HepG2 (cell line): ENCODE measurements at regions not wholly inside any gene's neighbourhood (a gene's known extent, or its start where the extent isn't known, plus 50 kb on each side); places are given as distances from the start of the nearest gene placed in this dataset.

Experiments
- CEBPB ChIP-seq: IDR thresholded peaks from 2 replicates; pipeline ENCODE4 v1.6.1; 2011; ENCODE audit warnings: low read depth, low read length, improper control_type of control experiment, borderline replicate concordance
- FOXK1 ChIP-seq: sonication (generic); formaldehyde crosslinking; IDR thresholded peaks from 2 replicates; pipeline ENCODE4 v1.4.0; 2020; ENCODE audit warnings: low read depth, missing genetic modification reagents, borderline replicate concordance
- HDAC1 ChIP-seq: sonication (generic); formaldehyde crosslinking; IDR thresholded peaks from 2 replicates; pipeline ENCODE4 v1.5.1; 2020; ENCODE audit warnings: mild to moderate bottlenecking, missing genetic modification reagents
- KLF15 ChIP-seq: sonication (generic); formaldehyde crosslinking; IDR thresholded peaks from 2 replicates; pipeline ENCODE4 v1.8.1; 2023; ENCODE audit warnings: borderline replicate concordance, mild to moderate bottlenecking, inconsistent platforms, missing genetic modification reagents, mixed read lengths
- MTF2 ChIP-seq: sonication (generic); formaldehyde crosslinking; IDR thresholded peaks from 2 replicates; pipeline ENCODE4 v1.5.0; 2020; ENCODE audit warnings: missing genetic modification reagents, borderline replicate concordance
- REPIN1 ChIP-seq: sonication (generic); formaldehyde crosslinking; IDR thresholded peaks from 2 replicates; pipeline ENCODE4 v1.8.0; 2022; ENCODE audit warnings: missing genetic modification reagents, low read depth, mild to moderate bottlenecking, borderline replicate concordance
- SP2 ChIP-seq: sonication (generic); formaldehyde crosslinking; IDR thresholded peaks from 2 replicates; pipeline ENCODE4 v1.5.1; 2020; ENCODE audit warnings: mild to moderate bottlenecking, missing genetic modification reagents
- SRSF1 ChIP-seq: fragments of 200-400 bp; formaldehyde crosslinking; optimal IDR thresholded peaks from 2 replicates; pipeline ENCODE3; 2017; ENCODE audit warnings: mild to moderate bottlenecking, low read depth, low read length, moderate library complexity
- TARDBP ChIP-seq: sonication (generic); formaldehyde crosslinking; IDR thresholded peaks from 2 replicates; pipeline ENCODE4 v1.8.0; 2022; ENCODE audit warnings: mild to moderate bottlenecking, missing genetic modification reagents
- TBL1XR1 ChIP-seq: fragments of 150-350 bp; IDR thresholded peaks from 2 replicates; pipeline ENCODE4 v1.6.1; 2014; ENCODE audit warnings: borderline replicate concordance, low read length; ENCODE audit not compliant: partially characterized antibody
- TEAD2 ChIP-seq: sonication (generic); formaldehyde crosslinking; IDR thresholded peaks from 2 replicates; pipeline ENCODE4 v1.9.0; 2021; ENCODE audit warnings: missing genetic modification reagents
- ZNF557 ChIP-seq: sonication (generic); formaldehyde crosslinking; IDR thresholded peaks from 2 replicates; pipeline ENCODE4 v1.4.0; 2020; ENCODE audit warnings: missing genetic modification reagents
- ZNF883 ChIP-seq: sonication (generic); formaldehyde crosslinking; IDR thresholded peaks from 2 replicates; pipeline ENCODE4 v1.5.1; 2020; ENCODE audit warnings: mild to moderate bottlenecking, missing genetic modification reagents; ENCODE audit errors: not compliant biosample characterization
- ZZZ3 ChIP-seq: sonication (generic); formaldehyde crosslinking; IDR thresholded peaks from 2 replicates; pipeline ENCODE4 v1.4.0; 2020; ENCODE audit warnings: missing genetic modification reagents, mild to moderate bottlenecking, borderline replicate concordance
- TF ChIP-seq, protein P1 (sequence below): sonication (generic); formaldehyde crosslinking; IDR thresholded peaks from 2 replicates; pipeline ENCODE4 v1.4.0; 2020; ENCODE audit warnings: missing genetic modification reagents; ENCODE audit errors: not compliant biosample characterization
- TF ChIP-seq, protein P2 (sequence below): sonication (generic); formaldehyde crosslinking; IDR thresholded peaks from 2 replicates; pipeline ENCODE4 v1.5.1; 2020; ENCODE audit warnings: missing genetic modification reagents, mild to moderate bottlenecking, borderline replicate concordance
- TF ChIP-seq, protein P3 (sequence below): sonication (generic); formaldehyde crosslinking; IDR thresholded peaks from 2 replicates; pipeline ENCODE4 v1.5.0; 2020; ENCODE audit warnings: mild to moderate bottlenecking, missing genetic modification reagents
- TF ChIP-seq, protein P4 (sequence below): sonication (generic); formaldehyde crosslinking; IDR thresholded peaks from 2 replicates; pipeline ENCODE4 v1.4.0; 2020; ENCODE audit warnings: missing genetic modification reagents, borderline replicate concordance
- TF ChIP-seq, protein P5 (sequence below): sonication (generic); formaldehyde crosslinking; IDR thresholded peaks from 2 replicates; pipeline ENCODE4 v1.9.0; 2021; ENCODE audit warnings: missing genetic modification reagents, mild to moderate bottlenecking, borderline replicate concordance
- TF ChIP-seq, protein P6 (sequence below): sonication (generic); formaldehyde crosslinking; IDR thresholded peaks from 2 replicates; pipeline ENCODE4 v1.8.1; 2023; ENCODE audit warnings: mild to moderate bottlenecking, missing genetic modification reagents

DNA sequence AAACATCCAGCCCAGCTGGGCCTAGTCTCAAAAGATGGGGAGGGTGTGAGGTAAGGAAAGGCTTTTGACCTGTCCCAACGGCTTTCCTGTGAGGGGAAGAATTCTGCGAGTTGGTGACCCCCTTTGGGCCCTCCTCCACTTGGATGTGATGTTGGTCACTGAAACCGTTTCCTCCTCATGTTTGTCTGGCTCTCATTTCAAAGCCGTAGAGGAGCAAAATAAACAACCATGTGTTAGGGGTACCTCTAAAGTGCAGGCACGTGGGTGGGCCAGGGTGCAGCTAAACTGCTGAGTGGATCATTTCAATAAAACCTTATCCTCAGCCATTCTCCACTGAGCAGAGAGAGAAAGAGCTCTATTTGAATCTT is 84.3 kb upstream of the MELK start (continued):
- TF ChIP-seq, protein P1, sequence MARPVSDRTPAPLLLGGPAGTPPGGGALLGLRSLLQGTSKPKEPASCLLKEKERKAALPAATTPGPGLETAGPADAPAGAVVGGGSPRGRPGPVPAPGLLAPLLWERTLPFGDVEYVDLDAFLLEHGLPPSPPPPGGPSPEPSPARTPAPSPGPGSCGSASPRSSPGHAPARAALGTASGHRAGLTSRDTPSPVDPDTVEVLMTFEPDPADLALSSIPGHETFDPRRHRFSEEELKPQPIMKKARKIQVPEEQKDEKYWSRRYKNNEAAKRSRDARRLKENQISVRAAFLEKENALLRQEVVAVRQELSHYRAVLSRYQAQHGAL (CRISPR knock-in tag) = no peak
- no peak for TF ChIP-seq TARDBP (CRISPR knock-in tag)
- no peak for TF ChIP-seq TEAD2 (CRISPR knock-in tag)
- TF ChIP-seq REPIN1 (CRISPR knock-in tag) = 0 out of 2 replicates have a peak, but pooled peaks have one; percentile 44
- no peak for TF ChIP-seq SP2
- TF ChIP-seq, protein P2, sequence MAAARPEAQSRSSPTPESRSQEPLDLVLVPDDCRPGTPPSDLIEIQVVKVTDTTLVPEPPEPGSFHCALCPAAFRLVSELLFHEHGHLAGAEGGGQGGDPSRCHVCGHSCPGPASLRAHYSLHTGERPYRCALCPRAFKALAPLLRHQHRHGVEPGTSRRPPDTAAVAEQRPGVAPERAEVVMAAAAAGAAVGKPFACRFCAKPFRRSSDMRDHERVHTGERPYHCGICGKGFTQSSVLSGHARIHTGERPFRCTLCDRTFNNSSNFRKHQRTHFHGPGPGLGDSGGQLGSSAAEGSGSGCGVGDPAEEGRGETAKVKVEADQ = no peak
- no peak; the same call in 1 of the 2 replicates for TF ChIP-seq MTF2 (CRISPR knock-in tag)
- TF ChIP-seq ZNF883 (CRISPR knock-in tag) = no peak
- TF ChIP-seq, protein P3, sequence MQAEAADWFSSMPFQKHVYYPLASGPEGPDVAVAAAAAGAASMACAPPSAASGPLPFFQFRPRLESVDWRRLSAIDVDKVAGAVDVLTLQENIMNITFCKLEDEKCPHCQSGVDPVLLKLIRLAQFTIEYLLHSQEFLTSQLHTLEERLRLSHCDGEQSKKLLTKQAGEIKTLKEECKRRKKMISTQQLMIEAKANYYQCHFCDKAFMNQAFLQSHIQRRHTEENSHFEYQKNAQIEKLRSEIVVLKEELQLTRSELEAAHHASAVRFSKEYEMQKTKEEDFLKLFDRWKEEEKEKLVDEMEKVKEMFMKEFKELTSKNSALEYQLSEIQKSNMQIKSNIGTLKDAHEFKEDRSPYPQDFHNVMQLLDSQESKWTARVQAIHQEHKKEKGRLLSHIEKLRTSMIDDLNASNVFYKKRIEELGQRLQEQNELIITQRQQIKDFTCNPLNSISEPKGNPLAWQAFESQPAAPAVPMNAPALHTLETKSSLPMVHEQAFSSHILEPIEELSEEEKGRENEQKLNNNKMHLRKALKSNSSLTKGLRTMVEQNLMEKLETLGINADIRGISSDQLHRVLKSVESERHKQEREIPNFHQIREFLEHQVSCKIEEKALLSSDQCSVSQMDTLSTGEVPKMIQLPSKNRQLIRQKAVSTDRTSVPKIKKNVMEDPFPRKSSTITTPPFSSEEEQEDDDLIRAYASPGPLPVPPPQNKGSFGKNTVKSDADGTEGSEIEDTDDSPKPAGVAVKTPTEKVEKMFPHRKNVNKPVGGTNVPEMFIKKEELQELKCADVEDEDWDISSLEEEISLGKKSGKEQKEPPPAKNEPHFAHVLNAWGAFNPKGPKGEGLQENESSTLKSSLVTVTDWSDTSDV = no peak
- no peak for TF ChIP-seq KLF15 (CRISPR knock-in tag)
- TF ChIP-seq TBL1XR1 = no peak
- peak; percentile 48 for TF ChIP-seq HDAC1
- TF ChIP-seq, protein P4, sequence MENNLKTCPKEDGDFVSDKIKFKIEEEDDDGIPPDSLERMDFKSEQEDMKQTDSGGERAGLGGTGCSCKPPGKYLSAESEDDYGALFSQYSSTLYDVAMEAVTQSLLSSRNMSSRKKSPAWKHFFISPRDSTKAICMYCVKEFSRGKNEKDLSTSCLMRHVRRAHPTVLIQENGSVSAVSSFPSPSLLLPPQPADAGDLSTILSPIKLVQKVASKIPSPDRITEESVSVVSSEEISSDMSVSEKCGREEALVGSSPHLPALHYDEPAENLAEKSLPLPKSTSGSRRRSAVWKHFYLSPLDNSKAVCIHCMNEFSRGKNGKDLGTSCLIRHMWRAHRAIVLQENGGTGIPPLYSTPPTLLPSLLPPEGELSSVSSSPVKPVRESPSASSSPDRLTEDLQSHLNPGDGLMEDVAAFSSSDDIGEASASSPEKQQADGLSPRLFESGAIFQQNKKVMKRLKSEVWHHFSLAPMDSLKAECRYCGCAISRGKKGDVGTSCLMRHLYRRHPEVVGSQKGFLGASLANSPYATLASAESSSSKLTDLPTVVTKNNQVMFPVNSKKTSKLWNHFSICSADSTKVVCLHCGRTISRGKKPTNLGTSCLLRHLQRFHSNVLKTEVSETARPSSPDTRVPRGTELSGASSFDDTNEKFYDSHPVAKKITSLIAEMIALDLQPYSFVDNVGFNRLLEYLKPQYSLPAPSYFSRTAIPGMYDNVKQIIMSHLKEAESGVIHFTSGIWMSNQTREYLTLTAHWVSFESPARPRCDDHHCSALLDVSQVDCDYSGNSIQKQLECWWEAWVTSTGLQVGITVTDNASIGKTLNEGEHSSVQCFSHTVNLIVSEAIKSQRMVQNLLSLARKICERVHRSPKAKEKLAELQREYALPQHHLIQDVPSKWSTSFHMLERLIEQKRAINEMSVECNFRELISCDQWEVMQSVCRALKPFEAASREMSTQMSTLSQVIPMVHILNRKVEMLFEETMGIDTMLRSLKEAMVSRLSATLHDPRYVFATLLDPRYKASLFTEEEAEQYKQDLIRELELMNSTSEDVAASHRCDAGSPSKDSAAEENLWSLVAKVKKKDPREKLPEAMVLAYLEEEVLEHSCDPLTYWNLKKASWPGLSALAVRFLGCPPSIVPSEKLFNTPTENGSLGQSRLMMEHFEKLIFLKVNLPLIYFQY (CRISPR knock-in tag) = no peak
- TF ChIP-seq, protein P5, sequence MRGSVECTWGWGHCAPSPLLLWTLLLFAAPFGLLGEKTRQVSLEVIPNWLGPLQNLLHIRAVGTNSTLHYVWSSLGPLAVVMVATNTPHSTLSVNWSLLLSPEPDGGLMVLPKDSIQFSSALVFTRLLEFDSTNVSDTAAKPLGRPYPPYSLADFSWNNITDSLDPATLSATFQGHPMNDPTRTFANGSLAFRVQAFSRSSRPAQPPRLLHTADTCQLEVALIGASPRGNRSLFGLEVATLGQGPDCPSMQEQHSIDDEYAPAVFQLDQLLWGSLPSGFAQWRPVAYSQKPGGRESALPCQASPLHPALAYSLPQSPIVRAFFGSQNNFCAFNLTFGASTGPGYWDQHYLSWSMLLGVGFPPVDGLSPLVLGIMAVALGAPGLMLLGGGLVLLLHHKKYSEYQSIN (CRISPR knock-in tag) = no peak
- TF ChIP-seq CEBPB = no peak
- TF ChIP-seq SRSF1 = no peak
- TF ChIP-seq, protein P6, sequence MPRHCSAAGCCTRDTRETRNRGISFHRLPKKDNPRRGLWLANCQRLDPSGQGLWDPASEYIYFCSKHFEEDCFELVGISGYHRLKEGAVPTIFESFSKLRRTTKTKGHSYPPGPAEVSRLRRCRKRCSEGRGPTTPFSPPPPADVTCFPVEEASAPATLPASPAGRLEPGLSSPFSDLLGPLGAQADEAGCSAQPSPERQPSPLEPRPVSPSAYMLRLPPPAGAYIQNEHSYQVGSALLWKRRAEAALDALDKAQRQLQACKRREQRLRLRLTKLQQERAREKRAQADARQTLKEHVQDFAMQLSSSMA = no peak
- TF ChIP-seq ZNF557 (CRISPR knock-in tag) = no peak
- peak; percentile 30; the same call in 1 of the 2 replicates for TF ChIP-seq FOXK1 (CRISPR knock-in tag)
- TF ChIP-seq ZZZ3 = no peak
